Retina (tissue), 1 donor: ENCODE measurements at regions not wholly inside any gene's neighbourhood (a gene's known extent, or its start where the extent isn't known, plus 50 kb on each side); places are given as distances from the start of the nearest gene placed in this dataset.

Experiments
- DNase-seq: peaks from one replicate; pipeline ENCODE4 v3.0.0-alpha.2; 2016

DNA sequence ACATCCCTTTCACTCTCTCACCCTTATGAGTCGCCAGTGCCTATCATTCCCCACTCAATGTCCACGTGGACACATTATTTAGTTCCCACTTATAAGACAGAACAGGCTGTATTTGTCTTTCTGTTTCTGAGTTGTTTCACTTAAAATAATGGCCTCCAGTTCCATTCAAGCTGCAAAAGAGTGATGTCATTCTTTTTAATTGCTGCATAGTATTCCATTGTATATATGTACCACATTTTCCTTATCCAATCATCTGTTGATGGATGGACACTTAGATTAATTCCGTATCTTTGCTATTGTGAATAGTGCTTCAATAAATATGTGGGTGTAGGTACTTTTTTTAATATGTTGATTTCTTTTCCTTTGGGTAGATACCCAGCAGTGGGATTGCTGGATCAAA, 79.1 kb downstream of the ZNF365 start:
- no peak for DNase-seq

DNA sequence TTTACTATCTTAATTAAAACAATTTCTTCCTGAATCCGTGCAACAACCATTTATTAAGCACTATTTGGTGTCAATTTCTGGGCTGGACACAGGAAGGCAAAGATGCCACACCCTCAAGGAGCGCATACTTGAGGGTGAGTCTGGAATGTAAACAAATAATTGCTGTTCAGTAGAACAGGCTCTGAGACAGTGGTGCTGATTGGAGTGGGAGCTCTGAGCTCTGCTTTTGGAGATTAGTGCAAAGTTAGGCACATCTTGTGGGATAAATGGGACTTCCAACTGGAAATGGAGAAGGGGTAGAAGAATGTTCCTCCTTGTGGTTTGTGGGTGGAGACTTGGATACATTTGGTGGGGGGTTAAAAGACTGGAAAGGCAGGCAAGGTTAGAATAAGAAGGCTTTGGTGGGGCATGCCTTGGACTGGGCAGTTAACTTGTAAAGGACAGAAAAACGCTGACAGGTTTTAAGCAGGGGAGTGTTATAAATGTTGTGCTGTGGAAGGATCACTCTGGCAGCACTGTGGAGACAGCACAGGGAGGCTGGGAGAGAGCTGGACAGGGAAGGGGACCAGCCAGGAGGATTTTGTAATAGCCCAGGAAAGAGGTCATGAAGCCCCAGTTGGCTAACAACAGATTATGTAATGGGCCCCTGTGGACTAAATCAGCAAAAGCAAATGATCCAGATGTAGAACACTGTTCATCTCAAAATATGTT, 80.7 kb downstream of the ZNF365 start:
- DNase-seq: no peak

DNA sequence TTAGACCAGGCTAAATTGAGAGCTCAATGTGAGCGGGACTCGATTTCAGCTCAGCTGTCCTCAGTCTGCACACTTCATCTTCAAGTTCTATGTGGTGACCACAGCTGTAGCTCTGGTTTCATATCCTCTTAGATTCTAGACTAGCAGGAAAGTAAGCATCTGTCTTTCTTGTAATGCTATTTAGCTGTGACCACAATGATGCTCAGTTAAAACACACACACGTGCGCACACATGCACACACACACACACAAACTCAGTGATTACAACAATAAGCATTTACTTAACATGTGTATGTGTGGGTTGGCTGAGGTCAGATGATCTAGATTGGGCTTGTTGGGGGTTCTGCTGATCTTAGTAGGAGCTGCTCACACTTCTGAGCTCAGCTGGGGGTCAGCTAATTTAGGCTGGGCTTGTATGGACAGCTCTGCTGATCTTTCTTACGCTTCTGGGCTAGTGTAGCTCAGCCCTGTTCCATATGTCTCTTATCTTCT, 82.5 kb downstream of the ZNF365 start:
- DNase-seq: no peak

DNA sequence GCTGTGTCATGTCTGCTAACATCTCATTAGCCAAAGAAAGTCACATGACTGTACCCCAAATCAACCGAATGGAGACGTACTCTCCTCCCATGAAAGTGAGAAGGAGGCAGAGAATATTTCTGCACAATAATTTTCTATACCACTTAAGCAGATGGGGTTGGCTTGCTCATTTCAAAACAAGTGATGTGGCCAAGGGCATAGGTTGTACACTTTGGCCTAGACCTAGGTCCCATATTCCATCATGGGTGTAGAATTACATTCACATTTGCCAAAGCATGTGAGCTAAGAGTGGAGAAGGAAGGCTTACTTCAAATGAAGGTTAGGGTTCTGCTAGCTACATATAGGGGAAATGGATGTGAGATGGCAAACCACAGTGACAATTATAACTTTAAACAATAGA, 83.0 kb downstream of the ZNF365 start:
- DNase-seq: no peak

DNA sequence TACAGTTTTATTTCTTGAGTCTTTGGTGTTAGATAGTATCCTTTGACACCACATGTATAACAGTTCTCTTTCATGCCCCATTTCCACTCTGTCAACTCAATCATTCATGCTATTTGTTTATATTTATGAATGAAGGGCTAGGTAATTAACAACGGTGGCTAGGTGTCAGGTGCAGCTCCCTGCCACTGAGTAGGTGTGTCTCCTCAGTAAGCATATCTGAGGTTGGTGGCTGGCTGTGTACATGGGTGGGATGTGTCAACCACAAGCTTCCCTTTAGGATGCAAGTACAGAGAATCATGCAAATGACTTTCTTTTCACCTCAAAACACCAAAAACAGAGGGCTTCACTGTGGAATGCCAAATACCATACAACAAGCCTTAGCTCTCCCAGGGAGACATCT, 83.4 kb downstream of the ZNF365 start:
- no peak for DNase-seq

DNA sequence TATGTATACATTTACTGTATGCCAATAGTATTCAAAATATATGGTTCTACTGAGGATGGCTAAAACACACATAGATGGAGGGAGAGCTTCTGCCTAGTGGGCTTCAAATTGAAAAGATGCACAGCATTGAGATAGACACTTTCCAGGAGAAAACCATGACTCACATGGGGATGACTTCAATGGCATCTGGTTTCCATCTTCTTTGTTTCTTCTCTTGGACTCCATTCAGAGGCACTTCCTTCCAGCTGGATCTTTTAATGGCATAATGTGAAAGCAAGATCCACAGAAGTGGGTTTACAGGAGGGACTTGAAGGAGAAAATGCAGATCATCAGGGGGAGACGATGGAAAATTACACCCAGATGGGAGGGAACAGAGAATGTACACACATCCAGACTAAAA, 84.9 kb downstream of the ZNF365 start:
- no peak for DNase-seq

DNA sequence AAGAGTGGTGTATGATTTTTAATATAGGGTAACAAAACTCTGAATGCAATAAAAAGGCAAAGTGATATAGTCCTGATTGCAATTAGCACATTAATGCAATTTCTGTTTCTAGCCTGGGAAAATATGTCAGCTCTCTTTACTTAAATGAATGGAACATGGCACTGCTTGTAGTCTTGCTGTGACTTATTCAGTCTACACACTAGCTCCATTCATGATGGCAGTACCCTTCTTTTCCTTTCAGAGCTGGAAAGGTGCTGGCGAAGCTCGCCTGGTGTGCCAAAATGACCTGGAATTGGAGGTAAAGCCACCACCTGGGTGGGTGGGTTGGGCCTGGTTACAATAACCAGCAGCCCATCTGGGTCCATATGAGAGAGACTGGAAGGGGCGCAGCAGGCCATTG, 85.3 kb downstream of the ZNF365 start:
- DNase-seq: no peak

DNA sequence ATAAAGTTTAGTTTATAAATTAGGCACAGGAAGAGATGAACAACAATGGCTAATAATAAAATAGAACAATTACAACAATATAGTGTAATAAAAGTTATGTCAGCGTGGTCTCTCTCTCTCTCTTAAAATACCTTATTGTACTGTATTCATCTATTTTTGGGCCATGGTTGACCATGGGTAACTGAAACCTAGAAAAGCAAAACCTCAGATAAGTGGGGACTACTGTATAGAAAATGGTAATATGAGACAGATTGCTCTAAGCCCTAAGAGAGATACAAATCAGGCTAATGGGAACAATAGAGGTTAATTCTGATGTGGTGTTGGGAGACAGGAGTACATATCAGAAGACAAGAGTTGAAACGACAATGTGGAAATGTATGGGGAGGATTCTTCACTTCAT, 86.2 kb downstream of the ZNF365 start:
- DNase-seq: no peak

DNA sequence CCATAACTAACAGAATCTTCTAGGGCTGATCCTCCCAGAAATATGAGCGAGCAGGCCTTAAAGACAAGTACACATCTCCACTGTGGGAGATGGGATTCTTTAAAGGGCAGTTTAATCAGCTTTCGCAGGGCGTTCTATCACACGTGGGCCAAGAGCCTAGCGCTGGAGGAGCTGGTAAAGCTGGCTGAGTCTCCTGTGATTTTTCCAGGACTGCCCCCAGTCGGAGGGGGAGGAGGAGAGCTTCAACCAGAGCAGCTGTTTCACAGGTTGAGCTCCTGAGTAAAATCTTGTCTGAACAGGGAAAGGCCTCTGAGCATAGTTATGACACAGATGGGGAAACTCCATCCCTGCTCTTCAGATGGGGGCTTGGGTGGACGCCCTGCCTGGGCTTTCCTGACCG, 87.0 kb downstream of the ZNF365 start:
- no peak for DNase-seq

DNA sequence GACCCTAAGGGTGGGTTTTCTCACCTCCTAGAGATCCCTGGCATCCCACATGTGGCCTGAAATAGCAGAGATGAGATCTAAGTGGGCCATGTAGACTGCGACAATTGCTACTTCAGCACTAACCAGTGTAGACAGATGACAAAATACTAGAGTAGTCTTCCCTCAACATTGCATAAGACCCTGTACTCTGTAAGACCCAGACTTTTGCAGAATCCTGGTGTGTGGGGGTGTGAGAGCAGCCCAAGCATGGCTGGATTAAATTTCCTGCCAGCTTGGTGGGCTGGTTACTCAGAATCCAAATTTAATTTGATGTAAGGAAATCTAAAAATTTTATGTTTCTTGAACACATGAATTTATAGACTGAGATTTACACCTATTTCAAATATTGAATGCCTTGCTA, 88.3 kb downstream of the ZNF365 start:
- DNase-seq: no peak

DNA sequence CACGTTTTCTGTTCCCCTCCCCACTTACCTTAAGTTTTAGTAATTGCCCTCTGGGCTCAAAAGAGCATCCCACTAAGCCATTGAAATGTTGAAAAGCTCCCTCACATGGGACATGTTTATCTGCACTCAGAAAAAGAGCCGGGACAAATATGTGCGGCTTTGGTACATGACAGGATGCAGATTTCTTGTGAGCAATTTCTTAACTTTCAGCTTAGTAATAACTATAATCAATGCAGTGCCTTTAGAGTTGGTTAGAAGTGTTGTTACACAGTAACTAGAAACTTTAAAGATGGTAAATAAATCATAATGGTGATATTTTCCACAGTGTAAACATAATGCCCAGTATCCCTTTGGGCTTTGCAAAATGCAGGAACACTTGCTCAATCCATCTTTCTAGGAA, 89.2 kb downstream of the ZNF365 start:
- no peak for DNase-seq

DNA sequence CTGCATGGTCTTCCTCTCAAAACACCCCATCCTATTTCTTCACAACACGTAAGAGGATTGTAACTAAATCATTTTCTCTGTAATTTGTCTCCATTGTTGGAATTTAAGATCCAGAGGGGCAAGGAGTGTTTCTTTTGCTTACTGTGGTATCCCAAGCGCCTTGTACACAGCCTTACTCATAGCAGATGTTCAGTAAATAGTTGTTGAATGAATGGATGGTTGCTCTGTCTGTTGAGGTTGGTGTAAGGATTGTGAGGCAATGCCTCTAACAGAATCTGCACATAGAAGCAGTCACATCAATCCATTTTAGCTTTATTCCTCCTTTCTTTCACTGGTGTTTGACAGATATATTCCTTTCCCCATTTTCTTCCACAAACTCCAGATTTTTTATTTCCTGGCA, 90.1 kb downstream of the ZNF365 start:
- DNase-seq: no peak

DNA sequence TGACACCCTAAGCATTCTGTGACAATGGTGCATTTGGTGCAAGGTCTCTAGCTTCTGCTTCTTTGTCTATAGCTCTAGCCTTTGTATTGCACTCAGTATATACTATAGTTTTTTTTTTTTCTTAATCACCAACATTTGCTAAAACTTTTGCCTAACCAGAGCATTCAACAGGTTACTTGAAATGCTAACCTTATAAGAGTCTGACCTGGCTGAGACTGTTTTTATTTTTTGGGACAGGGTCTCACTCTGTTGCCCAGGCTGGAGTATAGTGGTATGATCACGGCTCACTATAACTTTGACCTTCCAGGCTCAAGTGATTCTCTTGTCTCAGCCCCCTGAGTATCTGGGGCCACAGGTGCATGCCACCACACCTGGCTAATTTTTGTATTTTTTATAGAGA, 92.4 kb downstream of the ZNF365 start:
- DNase-seq: no peak

DNA sequence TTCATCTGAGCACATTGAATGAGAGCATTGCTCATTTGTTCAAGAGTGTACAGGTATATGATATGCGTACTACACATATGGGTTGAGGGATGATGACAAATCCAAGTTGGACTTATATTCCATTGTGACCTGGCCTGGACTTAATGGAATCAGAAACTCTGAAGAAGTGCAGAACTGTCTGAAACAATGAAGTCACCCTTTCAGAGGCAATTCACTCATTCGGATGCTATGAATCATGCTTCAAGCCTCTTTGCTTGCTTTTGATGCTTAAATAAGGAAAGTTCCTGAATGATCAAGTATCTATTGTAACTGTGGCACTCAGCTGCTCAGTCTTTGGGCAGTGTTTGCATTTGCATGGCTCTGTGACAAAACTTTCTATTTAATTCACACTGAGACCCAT, 93.4 kb downstream of the ZNF365 start:
- DNase-seq: no peak

DNA sequence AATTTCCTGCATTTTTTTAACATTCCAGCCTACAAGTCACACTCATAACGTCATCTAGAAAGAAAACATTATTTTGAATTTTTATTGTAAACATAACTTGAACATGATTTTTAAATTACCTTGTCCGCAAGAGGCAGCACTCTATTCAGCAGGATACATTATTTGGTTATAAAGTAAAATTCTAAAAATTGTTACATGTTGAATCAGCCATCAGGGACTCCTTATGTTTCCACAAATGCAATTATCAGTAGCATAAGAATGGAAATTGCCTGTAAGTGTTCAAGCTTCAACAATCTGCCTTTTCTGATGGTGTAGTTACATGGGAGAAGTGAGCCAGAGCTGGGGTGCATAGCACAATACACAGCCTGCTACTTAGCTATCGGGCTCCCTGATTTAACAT, 97.5 kb downstream of the ZNF365 start:
- no peak for DNase-seq

DNA sequence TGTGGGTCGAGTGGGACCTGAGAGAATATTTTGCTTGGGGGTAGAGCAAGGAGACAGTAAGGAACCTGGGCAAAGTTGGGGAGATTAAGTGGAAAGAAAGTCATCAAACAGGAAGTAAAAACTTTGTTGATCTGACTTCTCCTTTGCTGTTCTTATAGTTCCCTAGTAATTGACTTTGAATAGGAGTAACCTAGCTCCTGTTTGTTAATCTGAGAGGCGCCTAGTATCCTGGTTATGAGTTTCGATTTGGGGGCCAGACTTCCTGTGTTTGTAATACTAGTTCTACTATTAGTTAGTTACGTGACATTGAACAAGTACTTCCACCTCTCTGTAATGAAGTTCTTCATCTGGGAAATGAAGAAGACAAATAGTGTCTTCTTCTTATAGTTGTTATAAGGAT, 99.1 kb downstream of the ZNF365 start:
- DNase-seq: no peak

DNA sequence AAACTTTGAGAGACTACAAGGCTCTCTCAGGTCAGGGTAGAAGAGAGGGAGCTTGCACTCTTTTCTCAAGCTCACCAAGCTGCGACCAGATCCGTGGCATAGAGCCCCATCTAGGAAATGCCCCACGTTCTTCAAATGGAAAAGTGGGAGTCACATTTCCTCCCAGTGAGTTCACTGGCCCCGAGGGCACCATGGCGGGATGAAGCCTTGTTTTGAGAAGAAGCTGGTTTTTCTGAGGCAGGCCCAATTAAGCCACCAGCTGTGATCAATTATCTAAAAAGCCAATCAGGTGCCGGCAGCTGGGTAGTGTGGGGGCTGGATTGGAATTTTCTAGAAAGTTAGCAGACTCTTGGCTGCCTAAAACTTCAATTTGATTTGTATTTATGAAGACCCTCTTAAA, 101.4 kb downstream of the ZNF365 start:
- no peak for DNase-seq

DNA sequence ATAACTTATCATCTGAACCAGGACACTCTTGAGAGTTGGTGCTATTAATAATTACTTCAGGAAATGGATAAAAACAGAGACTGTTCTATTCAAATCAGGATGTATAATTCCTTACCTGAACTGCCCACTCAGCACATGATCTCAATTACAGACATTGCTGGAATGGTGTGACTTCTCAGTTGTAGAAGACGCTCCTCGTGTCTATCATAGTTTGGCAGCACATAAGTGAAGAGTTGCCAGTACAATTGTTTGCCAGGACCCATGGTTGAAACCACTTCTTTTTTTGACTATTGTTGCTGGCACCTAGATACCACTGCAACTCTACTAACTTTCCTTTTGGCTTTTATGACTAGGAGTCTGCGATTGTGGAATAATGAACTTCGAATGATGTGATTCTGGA, 105.4 kb downstream of the ZNF365 start:
- DNase-seq: no peak

DNA sequence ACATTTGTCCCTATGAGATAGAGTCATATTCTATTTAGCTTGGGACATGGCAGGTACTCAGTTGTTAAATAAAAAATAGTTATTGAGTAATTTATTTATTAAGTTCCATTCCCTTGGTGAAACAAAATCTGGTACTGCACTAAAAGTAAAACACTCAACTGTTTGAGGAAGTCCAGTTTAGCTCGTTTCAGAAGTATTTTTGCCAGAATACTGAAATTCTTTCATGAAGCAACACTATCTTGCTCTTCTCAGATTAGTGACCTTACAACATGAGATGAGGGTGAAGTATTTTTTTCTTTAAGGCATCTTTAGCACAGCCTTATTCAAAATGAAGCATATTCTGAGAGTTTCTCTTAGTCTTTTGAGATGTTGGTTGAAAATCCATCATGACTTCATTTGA, 106.0 kb downstream of the ZNF365 start:
- no peak for DNase-seq

DNA sequence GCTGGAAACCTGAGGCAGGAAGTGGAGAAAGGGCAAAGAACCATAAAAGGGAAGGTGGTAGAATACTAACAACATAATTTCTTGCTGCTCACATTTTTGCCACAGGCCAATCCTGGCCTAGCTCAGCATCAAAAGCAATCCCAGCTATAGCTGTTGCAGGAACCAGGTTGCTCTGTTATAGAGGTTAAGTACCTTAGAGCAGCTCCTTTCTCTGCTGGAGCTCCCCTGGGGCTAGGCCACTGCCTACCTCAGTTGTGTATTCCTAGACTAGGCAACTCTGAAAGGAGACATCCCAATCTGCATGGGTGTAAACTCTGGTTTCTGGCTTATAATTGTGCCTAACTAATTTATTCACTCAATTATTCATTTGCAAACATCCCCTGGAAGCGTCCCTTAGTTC, 108.4 kb downstream of the ZNF365 start:
- DNase-seq: no peak

DNA sequence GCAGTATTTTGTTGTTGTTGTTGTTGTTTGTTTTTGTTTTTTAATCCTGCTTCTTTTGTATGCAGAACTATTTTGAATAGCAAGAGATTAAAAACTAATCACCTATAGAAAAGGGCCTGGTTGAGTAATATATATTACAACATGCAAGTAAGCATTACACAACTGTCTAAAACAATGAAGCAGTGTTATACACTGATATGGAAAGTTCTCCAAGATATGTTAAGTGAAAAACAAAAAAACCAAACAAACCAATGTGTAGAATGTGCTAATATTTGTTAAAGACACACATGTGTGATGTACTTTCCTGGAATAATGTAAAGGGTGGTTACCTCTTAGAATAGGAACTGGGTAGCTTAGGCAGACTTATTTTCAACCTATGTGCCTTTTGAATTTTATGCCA, 117.4 kb downstream of the ZNF365 start:
- no peak for DNase-seq

DNA sequence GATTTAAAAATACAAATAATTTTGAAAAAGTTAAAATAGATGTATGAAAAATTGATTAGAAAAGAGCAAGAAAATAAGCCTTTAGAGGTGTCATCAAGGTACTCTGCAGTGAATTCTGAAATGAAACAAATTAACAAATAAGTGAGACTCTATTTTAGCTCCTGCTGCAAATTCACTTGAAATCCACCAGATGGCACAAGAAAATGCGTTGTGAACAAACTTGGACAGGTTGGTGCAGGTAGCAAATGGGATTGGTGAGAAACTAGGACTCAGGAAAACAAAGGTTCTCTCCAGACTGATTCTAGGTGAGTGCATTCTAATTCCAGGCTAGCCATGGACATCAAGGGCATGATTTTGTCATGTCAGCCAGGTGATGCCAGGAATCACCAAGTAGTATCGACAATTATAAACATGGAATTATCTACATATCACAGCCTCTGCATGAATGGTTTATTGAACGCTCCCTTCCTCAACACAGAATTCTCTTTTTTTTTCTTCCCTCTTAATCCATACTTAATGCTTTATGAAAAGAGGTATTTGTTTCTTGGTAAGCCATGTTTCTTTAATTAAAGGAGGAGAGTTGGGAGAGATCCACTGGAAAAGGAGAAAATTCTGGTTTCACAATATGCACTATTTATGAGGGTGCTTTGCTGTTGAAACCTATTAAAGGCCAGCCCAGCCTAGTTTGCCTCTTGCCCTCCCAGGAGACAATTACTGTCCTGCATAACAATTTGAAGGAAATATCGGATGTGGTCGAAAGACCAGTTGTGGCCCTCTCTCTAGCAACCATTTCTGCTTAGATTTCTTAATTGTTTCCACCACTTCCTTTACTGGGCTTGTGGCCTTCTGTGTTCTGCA, 118.1 kb downstream of the ZNF365 start:
- no peak for DNase-seq

DNA sequence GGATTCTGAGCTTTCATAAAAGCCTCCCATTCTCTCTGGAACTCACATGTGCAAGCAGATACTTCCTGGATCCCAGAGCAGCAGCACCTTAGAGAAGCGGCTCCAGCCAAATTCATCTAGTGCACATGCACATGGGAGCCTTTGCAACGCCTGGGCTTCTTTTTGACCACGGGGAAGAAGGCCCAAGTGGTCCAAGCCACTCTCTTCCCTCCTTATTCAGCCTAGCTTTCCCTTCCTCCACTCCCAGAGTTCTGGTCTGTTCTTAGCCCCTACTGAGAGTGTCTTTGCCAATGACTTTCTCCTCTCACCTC, 118.7 kb downstream of the ZNF365 start:
- no peak for DNase-seq

DNA sequence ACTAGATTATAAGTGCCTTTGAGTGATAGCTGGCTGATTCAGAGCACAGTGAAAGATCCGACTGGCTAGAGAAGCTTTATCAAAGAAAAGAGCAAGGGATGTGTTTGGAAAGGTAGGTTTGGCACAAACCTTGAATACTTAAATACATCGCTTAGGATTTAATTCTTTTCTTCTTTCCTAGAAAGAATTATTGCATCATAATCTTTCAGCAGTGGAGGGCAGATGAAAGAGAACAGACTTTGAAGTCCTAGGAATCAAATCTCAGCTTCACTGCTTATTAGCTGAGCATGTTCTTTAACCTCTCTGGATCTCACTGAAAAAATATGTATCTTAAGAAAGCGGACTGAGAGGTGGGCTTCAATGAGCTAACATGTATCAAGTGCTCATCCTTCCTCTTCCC, 122.8 kb downstream of the ZNF365 start:
- no peak for DNase-seq

DNA sequence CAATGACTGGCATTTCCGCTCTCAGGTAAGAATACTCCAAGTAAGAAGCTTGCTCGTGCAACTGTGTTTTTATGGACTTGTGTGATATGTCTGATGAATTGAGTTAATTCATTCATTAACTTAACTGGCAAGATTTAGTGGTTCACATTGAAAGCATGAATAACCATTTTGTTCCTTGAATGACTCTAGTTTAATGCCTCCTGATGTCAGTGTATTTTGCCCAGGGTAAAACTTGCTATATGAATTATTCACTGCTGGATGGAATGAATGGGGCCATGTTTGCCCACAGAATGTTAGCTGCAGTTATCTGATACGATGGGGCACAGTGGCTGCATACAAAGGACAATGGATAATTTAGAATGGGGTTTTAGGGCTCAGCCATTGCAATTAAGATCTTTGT, 124.1 kb downstream of the ZNF365 start:
- no peak for DNase-seq
